Right lung (tissue), 2 donors: ENCODE measurements at regions not wholly inside any gene's neighbourhood (a gene's known extent, or its start where the extent isn't known, plus 50 kb on each side); places are given as distances from the start of the nearest gene placed in this dataset.

Experiments
- DNase-seq, 2 donors: peaks; one replicate each; pipeline ENCODE4 v3.0.0-alpha.2; 2013

DNA sequence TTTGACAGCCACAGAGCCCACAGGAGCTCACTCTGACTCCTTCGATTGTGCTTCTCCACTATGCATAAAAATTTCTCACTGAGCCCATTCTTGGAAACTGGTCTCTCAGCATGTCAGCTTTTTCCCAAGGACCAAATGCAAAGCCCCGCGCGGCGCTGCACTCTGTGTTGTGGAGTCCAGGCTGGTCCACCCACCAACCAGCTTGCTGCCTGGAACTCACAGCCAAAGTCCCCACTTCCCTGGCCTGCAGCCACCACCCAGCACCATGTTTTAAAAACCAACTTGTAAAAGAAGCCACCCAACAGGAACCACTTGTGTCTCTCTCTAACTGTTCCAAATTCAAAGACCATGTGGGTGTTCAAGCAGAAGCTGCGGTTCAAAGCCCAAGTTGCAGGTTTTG lies 124.4 kb downstream of the SPATA19 start:
- no peak for DNase-seq

DNA sequence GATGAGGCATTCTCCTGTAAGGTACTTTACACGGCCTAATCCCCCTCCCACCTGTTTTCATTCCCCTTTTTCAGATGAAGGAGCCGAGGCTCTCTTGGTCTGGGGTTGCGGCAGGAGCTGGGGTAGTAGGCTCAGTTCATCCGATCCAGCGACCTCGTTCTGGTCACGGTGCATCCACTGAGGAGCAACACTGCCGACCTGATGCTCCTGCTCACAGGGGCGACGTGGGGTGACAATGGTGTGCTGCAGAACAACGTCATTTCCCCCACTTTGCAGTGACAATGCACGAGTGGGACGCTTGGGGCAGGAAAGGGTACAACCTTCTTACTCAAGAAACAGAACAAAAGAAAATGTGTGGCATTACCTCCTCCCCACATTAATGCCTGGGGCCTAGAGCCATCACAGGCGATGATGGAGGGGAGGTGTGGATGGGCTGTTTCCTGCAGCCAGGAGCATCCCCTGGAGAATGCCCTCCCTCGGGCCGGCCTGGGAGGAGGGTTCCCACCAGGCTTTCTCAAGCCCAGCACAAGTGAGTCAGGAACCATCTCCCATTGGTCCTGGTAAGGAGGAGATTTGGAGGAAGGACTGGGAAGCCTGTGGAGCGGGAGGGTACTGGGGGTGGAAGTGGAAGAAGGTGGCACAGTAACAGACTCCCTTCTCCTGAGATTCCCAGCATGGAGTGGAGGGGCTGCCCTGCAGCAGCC lies 125.6 kb downstream of the SPATA19 start:
- DNase-seq = no peak

DNA sequence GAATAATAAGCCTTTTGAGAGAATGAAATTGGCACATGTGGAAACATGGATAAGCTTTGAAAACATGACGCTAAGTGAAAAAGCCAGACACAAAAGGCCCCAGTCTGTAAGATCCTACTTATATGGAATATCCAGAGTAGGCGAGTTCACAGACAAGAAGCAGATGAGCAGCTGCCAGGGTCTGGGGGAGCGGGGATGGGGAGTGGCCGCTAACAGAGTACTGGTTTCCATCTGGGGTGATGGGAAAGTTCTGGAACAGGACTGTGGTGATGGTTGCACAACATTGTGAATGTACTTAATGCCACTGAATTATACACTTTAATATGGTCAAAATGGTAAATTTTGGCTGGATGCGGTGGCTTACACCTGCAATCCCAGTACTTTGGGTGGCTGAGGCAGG lies 126.5 kb downstream of the SPATA19 start:
- DNase-seq = no peak

DNA sequence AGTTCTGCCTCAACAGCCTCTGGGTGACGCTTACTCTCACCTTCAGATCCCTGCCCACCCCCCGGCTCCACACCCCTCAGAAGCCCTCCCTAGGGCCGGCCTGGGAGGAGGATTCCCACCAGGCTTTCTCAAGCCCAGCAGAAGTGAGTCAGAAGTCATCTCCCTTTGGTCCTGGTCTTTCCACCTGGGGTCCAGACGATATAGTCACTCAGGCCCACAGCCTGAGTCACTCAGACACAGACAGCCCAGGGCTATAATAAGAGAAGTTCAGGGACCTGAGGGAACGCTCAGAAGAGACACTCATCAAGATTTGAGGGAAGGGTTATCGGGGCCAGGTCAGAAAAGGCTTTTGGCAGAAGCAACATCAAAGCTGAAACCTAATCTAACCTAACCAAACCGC lies 127.1 kb downstream of the SPATA19 start:
- DNase-seq = no peak

DNA sequence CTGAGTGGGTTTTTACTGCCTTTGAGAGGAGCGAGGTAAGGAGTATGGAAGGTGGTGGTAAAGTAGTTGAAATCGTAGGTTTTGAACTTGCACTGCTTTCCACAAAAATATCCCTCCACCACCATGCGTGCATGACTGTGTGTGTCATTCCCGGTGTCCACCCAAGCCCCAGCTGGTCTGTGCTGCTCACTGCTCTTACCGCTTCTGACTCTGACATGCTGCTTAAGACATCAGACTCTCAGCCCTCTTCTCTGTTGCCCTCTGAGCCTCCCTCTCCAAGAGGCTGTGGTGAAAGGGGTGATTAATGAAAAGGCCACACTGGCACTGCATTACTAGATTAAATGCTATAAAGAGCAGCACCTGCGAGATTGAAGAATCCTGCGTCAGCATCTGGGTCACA lies 128.7 kb downstream of the SPATA19 start:
- DNase-seq = no peak

DNA sequence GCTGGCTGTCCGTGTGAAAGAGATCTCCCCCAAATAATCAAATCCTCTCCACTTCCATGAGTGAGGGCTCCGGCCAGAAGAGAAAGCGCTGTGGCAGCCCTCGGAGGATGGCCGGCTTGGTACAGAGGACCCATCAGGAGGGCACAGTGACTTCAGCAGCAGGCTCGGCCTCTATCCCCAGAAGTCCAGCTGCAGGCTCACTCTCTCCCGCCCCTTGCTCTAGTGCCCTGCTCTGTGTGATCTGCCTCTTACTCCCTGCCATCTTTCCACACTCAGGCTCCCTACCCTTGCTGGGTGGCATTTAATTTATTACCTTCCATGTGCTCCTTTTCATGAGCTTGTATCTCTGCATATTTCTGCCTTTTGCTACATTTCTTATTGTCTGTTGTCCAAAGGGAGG lies 129.7 kb downstream of the SPATA19 start:
- no peak for DNase-seq

DNA sequence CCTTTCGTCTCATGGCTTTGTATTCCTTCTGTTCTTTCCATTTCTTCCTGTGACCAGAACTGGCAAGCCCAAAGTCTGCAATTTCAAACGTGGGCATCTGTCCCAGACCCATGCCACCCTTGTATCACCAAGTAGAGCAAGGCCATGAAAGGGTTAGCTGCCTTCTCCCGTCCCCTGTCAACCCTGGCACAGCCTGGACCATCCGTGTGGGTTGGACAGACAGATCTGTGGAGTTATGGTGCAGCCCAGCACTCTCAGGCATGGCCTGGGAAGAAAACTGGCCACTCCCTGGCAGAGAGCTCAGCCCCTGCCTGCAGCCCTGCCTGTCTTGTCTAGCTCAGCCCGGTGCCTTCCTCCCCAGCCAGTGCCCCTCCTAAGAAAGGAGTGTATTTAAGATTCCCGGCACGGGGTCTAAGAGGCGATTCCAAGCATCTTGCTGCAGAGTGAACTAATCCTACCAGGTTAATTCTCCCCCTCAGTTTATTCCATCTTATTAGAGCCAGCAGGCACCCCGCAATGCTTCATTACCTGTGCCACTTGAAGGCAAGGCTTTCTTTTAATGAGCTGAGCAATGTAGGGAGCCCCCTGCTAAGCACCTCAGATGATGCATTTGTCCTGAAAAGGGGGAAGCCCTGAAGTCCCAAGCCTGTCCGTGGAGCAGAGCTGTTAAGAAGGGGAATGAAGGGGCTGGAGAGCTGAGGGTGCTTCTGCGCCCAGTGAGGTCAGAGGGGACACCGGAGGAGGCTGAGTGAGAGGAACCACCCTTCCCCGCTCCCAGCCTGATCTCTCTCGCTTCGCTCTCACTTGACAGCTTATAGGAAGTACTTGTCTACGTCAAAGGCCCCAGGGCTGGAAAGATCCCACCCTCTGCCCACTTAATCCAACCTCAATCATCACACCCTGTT lies 130.6 kb downstream of the SPATA19 start:
- no peak for DNase-seq

DNA sequence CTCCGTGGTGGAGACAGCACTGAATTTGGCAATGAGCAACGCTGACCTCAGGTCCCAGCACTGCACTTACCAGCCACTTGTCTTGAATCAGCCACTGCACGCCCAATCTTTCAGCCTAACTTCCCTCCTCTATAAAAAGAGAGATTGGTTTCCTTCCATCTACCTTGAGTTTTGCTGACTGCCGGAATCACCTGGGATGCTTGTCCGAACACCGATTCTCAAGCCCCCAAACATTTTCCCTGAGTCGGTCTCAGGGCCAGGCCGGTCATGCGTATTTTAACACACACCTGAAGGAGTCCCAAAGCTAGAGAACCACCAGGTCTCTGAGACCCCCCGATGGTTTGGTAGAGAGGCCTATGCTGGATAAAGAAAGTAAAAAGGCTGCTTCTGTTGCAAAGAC lies 131.5 kb downstream of the SPATA19 start:
- DNase-seq = no peak

DNA sequence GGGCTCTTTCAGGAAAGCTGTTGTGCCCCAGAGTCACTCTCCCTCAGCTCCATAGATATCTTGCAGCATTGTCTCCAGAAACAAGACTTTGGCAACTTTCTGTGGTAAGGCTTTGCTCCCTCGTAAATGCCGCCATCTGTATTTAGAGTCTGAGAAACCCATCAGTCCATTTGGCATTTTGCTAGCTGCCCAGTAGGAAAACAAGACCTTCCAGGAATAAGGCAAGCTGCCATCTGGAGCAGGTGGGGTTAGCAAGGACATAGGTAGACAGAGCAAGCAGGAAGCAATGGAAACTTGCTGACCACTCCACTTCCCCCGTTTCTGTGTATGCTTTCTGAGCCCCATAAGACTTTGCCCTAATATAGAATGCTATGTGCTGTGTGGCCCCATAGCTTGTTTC lies 131.9 kb downstream of the SPATA19 start:
- no peak for DNase-seq

DNA sequence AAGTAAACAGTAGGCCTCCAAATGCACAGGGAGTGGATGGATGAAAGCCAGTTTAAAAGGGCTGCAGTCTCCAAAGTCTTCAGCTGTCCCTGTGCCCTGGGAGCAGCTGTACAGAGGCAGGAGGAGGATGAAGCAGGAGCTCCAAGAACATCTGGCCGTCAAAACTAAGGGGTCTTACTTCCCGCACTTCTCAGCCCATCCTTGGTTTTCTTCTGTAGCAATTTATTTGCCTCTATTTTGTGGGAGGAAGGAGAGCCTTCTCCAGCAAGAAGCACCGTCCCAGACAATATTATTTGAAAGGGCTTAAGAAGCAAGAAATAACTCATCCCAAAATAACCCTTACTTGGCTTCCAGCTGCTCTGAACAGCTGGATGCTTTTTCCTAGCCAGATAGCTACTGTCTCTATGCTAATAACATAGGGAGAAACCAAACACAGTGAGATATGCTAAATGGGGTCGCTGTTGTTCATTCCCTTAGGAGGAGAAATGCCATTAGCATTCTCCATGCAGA lies 133.2 kb downstream of the SPATA19 start:
- DNase-seq = peak; percentile 79 to 80

DNA sequence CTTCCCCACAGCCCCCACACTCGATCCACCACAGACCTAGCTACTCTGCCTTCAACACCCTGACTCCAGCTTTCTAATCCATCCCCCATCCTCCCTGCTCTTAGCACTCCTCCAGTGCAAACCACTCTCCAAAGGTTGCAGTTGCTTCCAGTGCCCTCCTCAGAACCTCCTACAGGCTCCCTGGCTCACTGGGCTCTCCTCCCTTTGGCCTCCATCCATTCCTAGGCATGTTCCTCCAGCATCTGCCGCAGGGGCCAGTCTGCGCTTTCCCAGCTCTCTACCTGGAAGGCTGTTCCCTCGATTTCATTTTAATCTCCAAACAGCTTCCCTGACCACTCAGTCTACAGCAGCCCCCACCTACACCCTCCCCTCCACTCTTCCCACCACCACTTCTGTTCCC lies 133.8 kb downstream of the SPATA19 start:
- no peak for DNase-seq

DNA sequence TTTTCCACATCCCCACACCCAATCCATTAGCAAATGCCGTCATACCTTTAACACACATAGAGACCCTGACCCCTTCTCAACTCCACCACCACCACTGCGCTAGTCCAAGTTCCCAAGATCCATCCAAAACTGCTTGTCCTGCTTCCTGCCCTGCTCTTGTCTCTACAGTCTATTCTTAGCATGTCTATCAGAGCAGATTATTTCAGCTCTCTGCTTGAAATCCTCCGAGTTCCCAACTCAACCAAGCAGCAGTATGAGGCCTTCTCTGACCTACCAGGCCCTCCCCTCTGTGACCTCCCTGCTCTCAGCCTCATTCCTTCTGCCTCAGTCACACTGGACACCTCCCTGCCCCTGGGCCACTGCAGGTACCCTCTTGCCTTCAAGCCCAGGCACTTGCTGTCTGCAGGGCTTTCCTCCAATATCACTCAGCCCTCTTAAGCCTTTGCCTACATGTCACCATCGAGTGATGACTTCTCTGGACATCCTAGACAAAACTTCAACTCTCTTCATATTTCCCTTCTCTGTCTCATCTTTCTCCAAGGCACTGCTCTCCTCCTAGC lies 134.6 kb downstream of the SPATA19 start:
- no peak for DNase-seq

DNA sequence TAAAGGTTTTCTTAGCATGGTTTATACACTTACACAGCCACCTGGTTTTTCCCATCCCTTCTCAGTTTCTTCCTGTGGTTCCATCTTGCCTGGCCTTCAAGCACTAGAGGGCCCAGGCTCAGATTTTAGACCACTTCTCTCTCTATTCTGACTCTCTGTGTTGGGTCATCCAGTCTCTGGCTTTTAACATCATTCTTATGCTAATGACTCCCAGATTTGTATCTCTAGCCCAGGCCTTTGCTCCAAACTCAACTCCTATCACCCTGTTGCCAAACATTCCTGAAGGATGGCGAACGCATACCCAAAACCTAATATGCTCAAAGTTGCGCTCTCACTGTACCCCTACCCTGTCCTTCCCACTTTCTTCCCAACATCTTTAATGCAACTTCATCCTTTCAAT lies 135.1 kb downstream of the SPATA19 start:
- DNase-seq = no peak

DNA sequence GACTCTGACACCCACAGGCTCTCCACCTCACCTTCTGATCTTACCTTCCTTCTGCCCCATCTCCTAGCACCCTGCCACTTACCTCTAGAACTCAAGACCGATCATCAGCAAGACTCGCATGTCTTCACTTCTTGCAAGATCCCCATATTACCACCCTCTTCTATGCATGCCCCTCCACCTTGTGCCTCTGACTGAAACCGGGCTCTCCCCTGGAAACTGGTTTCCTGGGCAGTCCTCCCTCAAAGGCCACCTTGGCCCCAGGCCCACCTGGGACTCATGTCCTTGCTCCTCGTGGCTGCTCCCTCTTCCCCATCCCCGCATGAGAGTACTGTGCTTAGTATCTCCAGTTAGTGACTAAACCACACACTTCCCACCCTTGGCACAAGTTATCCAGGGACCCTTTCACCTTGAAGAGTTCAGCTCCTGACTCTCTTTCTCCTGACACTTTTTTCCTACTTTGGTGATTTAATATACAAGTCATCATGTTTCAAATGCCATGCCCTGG lies 136.7 kb downstream of the SPATA19 start:
- DNase-seq = no peak

DNA sequence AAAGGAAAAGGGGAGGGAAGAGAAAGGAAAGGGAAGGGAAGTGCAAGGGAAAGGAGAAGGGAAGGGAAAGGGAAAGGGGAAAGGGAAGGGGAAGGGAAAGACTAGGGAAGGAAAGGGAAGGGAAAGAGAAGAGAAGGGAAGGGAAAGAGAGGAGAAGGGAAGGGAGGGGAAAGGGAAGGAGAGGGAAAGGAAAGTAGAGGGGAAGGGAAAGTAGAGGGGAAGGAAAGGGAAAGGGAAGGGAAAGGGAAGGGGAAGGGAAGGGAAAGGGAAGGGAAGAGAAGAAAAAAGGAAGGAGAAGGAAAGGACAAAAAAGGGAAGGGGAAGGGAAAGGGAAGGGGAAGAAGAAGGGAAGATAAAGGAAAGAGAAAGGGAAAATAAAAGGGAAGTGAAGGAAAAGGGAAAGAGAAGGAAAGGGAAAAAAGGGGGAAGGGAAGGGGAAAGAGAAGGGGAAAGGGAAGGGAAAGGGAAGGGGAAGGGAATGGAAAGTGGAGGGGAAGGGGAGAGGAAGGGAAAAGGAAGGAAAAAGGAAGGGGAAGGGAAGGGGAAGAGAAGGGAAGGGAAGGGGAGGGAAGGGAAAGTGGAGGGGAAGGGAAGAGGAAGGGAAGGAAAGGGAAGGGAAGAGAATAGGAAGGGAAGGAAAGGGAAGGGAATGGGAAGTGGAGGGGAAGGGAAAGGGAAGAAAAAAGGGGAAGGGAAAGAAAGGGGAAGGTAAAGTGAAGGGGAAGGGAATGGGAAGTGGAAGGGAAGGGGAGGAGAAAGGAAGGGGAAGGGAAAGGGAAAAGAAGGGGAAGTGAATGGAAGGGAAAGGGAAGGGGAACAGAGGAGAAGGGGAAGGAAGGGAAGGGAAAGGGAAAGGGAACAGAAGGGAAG lies 138.2 kb downstream of the SPATA19 start:
- no peak for DNase-seq

DNA sequence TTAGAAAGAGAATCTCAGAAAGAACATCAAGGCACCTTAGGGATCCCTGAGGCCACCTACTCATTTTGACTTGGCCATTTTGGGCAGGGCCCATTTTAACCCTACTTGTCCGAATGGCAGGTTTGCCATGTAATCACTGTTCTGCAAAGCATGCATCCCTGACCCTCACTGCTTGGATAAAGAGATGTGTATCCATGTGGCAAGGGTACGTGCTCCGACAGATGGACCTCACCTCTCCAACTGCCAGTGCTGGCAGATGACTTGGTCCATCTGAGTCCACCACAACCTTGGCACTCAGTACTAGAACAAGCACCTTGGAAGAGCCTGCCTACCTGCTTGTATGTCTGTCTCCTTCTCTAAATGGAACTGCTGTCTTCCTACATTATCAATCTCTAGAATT lies 139.4 kb downstream of the SPATA19 start:
- no peak for DNase-seq

DNA sequence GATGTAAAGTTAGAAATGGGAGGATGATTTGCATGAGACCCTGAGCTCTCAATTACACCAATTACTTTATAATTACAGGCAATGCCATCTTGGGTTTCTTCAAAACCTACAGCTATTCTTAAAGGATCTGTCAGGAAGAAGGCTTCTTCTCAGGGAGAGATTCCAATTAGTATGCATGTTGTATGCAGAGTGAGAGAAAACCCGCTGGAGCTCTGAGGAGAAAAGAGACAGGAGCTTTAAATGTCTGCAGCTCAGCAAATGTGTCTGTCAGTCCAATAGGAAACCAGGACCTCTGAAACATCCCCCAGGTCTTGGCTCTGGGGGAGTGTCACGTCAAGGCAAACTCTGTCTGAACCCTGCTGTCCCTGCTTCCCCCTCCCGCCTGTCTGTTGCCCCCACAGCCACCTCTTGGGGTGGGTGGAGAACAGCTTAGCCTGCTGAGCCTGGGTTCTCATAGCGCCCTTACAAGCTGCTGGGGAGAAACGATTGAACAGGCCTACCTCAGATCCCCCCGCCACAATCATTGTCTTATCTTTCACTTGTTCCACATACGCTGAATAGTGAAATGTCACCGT lies 140.2 kb downstream of the SPATA19 start:
- no peak for DNase-seq

DNA sequence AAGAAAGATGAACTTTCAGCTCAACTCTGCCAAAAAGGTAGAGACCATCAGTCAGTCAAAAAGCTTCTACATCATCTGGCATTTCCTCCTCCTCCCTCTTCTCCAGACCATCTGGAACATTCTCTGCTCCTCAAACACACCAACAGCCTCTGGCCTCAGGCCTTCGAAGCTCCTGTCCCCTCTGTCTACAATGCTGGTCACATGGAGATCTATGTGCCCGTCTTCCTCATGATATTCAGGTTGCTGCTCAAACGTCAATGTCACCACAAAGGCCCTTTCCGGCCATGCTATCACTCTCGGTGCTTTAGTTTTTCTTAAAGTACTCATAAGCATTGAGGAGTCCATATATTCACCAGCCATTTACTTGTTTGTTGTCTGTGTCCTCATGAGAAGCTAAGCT lies 146.2 kb downstream of the SPATA19 start:
- DNase-seq = no peak

DNA sequence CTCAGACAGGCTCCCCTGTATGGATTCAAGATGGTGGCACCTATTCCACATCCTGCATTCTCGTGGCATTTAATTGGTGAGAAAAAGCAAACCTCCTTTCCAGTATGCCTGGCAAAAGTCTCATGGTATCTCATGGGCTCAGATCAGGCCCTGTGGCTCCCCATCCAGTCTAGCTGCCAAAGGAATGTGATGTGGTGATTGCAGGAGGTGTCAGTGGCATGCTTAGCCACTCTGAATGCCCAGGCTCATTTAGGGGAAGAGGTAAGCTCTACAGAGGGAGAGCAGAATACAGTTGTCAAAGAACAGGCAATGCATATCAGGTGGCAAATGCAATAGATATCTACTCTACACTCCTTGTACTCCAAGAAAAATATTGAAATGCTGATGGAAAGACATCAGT lies 146.7 kb downstream of the SPATA19 start:
- DNase-seq = no peak

DNA sequence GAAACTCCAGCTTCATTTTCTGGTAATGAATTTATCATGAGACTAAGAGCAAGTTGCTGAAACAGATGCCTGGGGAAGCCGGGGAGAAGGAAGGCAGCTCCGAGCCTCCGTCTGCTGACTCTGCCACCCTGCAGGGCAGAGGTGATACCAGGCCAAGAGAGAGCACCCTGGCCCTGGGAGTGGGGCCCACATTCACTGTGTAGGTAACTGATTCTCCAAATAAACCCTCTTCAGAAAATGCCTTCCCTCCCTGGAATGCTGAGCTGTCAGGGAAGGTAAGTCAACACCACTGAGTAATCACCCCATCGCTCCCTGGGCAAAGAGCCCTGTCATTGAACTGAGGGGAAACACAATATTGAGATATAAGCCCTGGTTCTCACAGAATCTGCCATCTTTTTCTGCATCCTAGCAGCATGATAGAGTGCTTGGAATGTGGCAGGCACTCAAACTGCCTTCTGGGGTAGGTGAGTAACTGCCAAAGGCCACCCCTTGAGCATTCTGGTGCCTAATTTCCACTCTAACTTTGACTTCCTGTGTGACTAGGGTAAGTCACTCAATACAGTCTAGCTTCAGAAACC lies 147.6 kb downstream of the SPATA19 start:
- no peak for DNase-seq

DNA sequence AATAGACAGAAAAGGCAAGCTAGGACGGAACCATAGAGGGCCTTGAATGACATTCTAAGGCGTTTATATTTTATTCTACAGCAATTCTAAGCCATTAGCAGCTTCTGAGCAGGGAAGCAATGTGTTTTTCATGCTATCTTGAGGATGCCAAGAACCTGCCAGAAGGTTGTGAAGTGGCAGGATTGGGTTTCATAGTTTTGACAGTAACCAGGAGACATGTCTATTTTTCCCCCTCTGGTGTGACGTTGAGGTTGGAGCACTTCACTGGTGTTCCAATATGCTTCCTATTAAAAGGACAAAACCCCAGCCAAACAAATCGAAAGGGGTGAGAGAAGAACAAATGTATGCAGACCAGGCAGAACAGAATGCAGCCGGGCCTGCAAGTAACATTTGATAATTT lies 148.2 kb downstream of the SPATA19 start:
- DNase-seq = no peak
